HG03108 (cell line): ENCODE measurements at regions not wholly inside any gene's neighbourhood (a gene's known extent, or its start where the extent isn't known, plus 50 kb on each side); places are given as distances from the start of the nearest gene placed in this dataset.

Source experiments
- ATAC-seq: cut with Tn5 transposase; IDR thresholded peaks from one replicate; pipeline ENCODE4 v1.9.1; 2021; ENCODE audit warnings: moderate library complexity; ENCODE audit not compliant: unreplicated experiment

- ATAC-seq = no peak
These were observed 83.5 kb upstream of the INSIG1 start for GRCh38 chr7:155213955-155214740.

- no peak for ATAC-seq
These were observed 81.9 kb upstream of the INSIG1 start for GRCh38 chr7:155215576-155216325.

- ATAC-seq = no peak
These were observed 81.0 kb upstream of the INSIG1 start for GRCh38 chr7:155216475-155217272.

- ATAC-seq = no peak
These were observed 80.0 kb upstream of the INSIG1 start for GRCh38 chr7:155217634-155218033.

- no peak for ATAC-seq
These were observed 79.2 kb upstream of the INSIG1 start for GRCh38 chr7:155218276-155219153.

GRCh38 chr7:155219154-155219531, 78.5 kb upstream of the INSIG1 start:
- ATAC-seq = no peak

GRCh38 chr7:155219947-155220769, 77.5 kb upstream of the INSIG1 start:
- ATAC-seq = no peak

- ATAC-seq = no peak
These were observed 76.8 kb upstream of the INSIG1 start for GRCh38 chr7:155220903-155221302.

- no peak for ATAC-seq
These were observed 76.1 kb upstream of the INSIG1 start for GRCh38 chr7:155221547-155221946.

- ATAC-seq = no peak
These were observed 75.6 kb upstream of the INSIG1 start for GRCh38 chr7:155222061-155222460.

- no peak for ATAC-seq
These were observed 75.1 kb upstream of the INSIG1 start for GRCh38 chr7:155222573-155222972.

GRCh38 chr7:155223021-155223420, 74.7 kb upstream of the INSIG1 start:
- ATAC-seq = no peak

- ATAC-seq = no peak
These were observed 74.2 kb upstream of the INSIG1 start for GRCh38 chr7:155223503-155223902.

- no peak for ATAC-seq
These were observed 73.4 kb upstream of the INSIG1 start for GRCh38 chr7:155224116-155224811.

GRCh38 chr7:155225095-155225494, 72.6 kb upstream of the INSIG1 start:
- no peak for ATAC-seq

GRCh38 chr7:155225516-155225915, 72.2 kb upstream of the INSIG1 start:
- no peak for ATAC-seq

GRCh38 chr7:155226261-155227003, 71.2 kb upstream of the INSIG1 start:
- ATAC-seq = no peak

- no peak for ATAC-seq
These were observed 70.5 kb upstream of the INSIG1 start for GRCh38 chr7:155227004-155227787.
